ENCODE measurements at regions not wholly inside any gene's neighbourhood (a gene's known extent, or its start where the extent isn't known, plus 50 kb on each side); places are given as distances from the start of the nearest gene placed in this dataset.

GRCh38 chr10:108358912-108359311 is 1194.4 kb upstream of the SORCS1 start:
- DNase-seq (ENCODE audit: extremely low read depth, insufficient read length) = no peak
- Histone ChIP-seq H3K27me3 (replicated peaks; ENCODE audit: control insufficient read depth, insufficient read depth, low read length) (no peaks in the 10 kb centered on the region), H3K4me3 (replicated peaks; ENCODE audit: low read depth, low read length) (no peak overlapping the region), H3K36me3 (ENCODE audit: control insufficient read depth, insufficient read depth, low read length) (no peaks in the 10 kb centered on the region)
- TF ChIP-seq CTCF (IDR thresholded peaks at IDR 0.05; ENCODE audit: insufficient read depth, low read length, poor library complexity, severe bottlenecking) = peak; percentile 12

- H3K27me3 ChIP-seq (replicated peaks; ENCODE audit: control insufficient read depth, insufficient read depth, low read length) = no peaks in the 10 kb centered on the region
- TF ChIP-seq CTCF (IDR thresholded peaks at IDR 0.05; ENCODE audit: insufficient read depth, low read length, poor library complexity, severe bottlenecking) = no peak
- no peak overlapping the region for H3K4me3 ChIP-seq (replicated peaks; ENCODE audit: low read depth, low read length)
- no peak for DNase-seq (ENCODE audit: extremely low read depth, insufficient read length)
- H3K36me3 ChIP-seq (ENCODE audit: control insufficient read depth, insufficient read depth, low read length) = no peaks in the 10 kb centered on the region
Observed at GRCh38 chr10:108352771-108353170, 1188.3 kb upstream of the SORCS1 start.

GRCh38 chr10:108348215-108348614 is 1183.7 kb upstream of the SORCS1 start:
- H3K36me3 ChIP-seq (ENCODE audit: control insufficient read depth, insufficient read depth, low read length) = no peaks in the 10 kb centered on the region
- H3K27me3 ChIP-seq (replicated peaks; ENCODE audit: control insufficient read depth, insufficient read depth, low read length) = no peaks in the 10 kb centered on the region
- no peak for TF ChIP-seq CTCF (IDR thresholded peaks at IDR 0.05; ENCODE audit: insufficient read depth, low read length, poor library complexity, severe bottlenecking)
- no peak for DNase-seq (ENCODE audit: extremely low read depth, insufficient read length)
- H3K4me3 ChIP-seq (replicated peaks; ENCODE audit: low read depth, low read length) = no peak overlapping the region

GRCh38 chr10:108346066-108346465 is 1181.6 kb upstream of the SORCS1 start:
- DNase-seq (ENCODE audit: extremely low read depth, insufficient read length) = no peak
- no peak for TF ChIP-seq CTCF (IDR thresholded peaks at IDR 0.05; ENCODE audit: insufficient read depth, low read length, poor library complexity, severe bottlenecking)
- Histone ChIP-seq H3K4me3 (replicated peaks; ENCODE audit: low read depth, low read length) (no peak overlapping the region), H3K27me3 (replicated peaks; ENCODE audit: control insufficient read depth, insufficient read depth, low read length) (no peaks in the 10 kb centered on the region), H3K36me3 (ENCODE audit: control insufficient read depth, insufficient read depth, low read length) (no peaks in the 10 kb centered on the region)

- no peak for DNase-seq (ENCODE audit: extremely low read depth, insufficient read length)
- TF ChIP-seq CTCF (IDR thresholded peaks at IDR 0.05; ENCODE audit: insufficient read depth, low read length, poor library complexity, severe bottlenecking) = no peak
Observed at GRCh38 chr10:108338146-108338545, 1173.6 kb upstream of the SORCS1 start.

GRCh38 chr10:108336836-108337235 is 1172.3 kb upstream of the SORCS1 start:
- no peak for TF ChIP-seq CTCF (IDR thresholded peaks at IDR 0.05; ENCODE audit: insufficient read depth, low read length, poor library complexity, severe bottlenecking)
- H3K4me3 ChIP-seq (replicated peaks; ENCODE audit: low read depth, low read length) = no peak overlapping the region
- no peak for DNase-seq (ENCODE audit: extremely low read depth, insufficient read length)
- H3K27me3 ChIP-seq (replicated peaks; ENCODE audit: control insufficient read depth, insufficient read depth, low read length) = no peaks in the 10 kb centered on the region
- no peaks in the 10 kb centered on the region for H3K36me3 ChIP-seq (ENCODE audit: control insufficient read depth, insufficient read depth, low read length)

More at GRCh38 chr10:108338146-108338545, 1173.6 kb upstream of the SORCS1 start:
- Histone ChIP-seq H3K27me3 (replicated peaks; ENCODE audit: control insufficient read depth, insufficient read depth, low read length) (no peaks in the 10 kb centered on the region), H3K4me3 (replicated peaks; ENCODE audit: low read depth, low read length) (no peak overlapping the region), H3K36me3 (ENCODE audit: control insufficient read depth, insufficient read depth, low read length) (no peaks in the 10 kb centered on the region)

Measured in GM06990 (cell line).